ENCODE measurements at regions not wholly inside any gene's neighbourhood (a gene's known extent, or its start where the extent isn't known, plus 50 kb on each side); places are given as distances from the start of the nearest gene placed in this dataset.

GRCh38 chr3:162211470-162211869 lies 714.9 kb downstream of the OTOL1 start:
- TF ChIP-seq ZNF174 (tag by site-specific recombination; IDR thresholded peaks at IDR 0.05), result no peak
- TF ChIP-seq CTCF (tag by site-specific recombination; IDR thresholded peaks at IDR 0.05), result no peak
- no peak for TF ChIP-seq ZNF792 (tag by site-specific recombination; IDR thresholded peaks at IDR 0.05)
- no peak for TF ChIP-seq KLF1 (tag by site-specific recombination; IDR thresholded peaks at IDR 0.05)
- no peak for TF ChIP-seq ZNF19 (tag by site-specific recombination; IDR thresholded peaks at IDR 0.05; ENCODE audit: low read depth)
- no peak for TF ChIP-seq ZNF544 (tag by site-specific recombination; IDR thresholded peaks at IDR 0.05)
- TF ChIP-seq ZNF549 (tag by site-specific recombination; IDR thresholded peaks at IDR 0.05), result no peak
- TF ChIP-seq ZNF791 (tag by site-specific recombination; IDR thresholded peaks at IDR 0.05), result no peak
